ENCODE measurements at regions not wholly inside any gene's neighbourhood (a gene's known extent, or its start where the extent isn't known, plus 50 kb on each side); places are given as distances from the start of the nearest gene placed in this dataset.

- no peak overlapping the region for H3K4me3 ChIP-seq (ENCODE audit: low read depth, low read length)
- no peak for DNase-seq (ENCODE audit: low read depth)
- no peak for TF ChIP-seq CTCF (IDR thresholded peaks at IDR 0.05; ENCODE audit: control insufficient read depth, extremely low read depth, insufficient read depth)
Measured at GRCh38 chr3:104298662-104299061, 1068.0 kb upstream of the ALCAM start.

GRCh38 chr3:104316118-104316517 is 1050.6 kb upstream of the ALCAM start:
- DNase-seq (ENCODE audit: low read depth) = no peak
- no peak for TF ChIP-seq CTCF (IDR thresholded peaks at IDR 0.05; ENCODE audit: control insufficient read depth, extremely low read depth, insufficient read depth)
- no peak overlapping the region for H3K4me3 ChIP-seq (ENCODE audit: low read depth, low read length)

- TF ChIP-seq CTCF (IDR thresholded peaks at IDR 0.05; ENCODE audit: control insufficient read depth, extremely low read depth, insufficient read depth) = no peak
- no peak for DNase-seq (ENCODE audit: low read depth)
- H3K4me3 ChIP-seq (ENCODE audit: low read depth, low read length) = no peak overlapping the region
Measured at GRCh38 chr3:104323226-104323625, 1043.5 kb upstream of the ALCAM start.

- DNase-seq (ENCODE audit: low read depth) = no peak
- no peak for TF ChIP-seq CTCF (IDR thresholded peaks at IDR 0.05; ENCODE audit: control insufficient read depth, extremely low read depth, insufficient read depth)
- no peak overlapping the region for H3K4me3 ChIP-seq (ENCODE audit: low read depth, low read length)
Measured at GRCh38 chr3:104347291-104347690, 1019.4 kb upstream of the ALCAM start.

GRCh38 chr3:104349836-104350235 is 1016.9 kb upstream of the ALCAM start:
- no peak for TF ChIP-seq CTCF (IDR thresholded peaks at IDR 0.05; ENCODE audit: control insufficient read depth, extremely low read depth, insufficient read depth)
- no peak for DNase-seq (ENCODE audit: low read depth)
- no peak overlapping the region for H3K4me3 ChIP-seq (ENCODE audit: low read depth, low read length)

GRCh38 chr3:104353951-104354350 is 1012.8 kb upstream of the ALCAM start:
- DNase-seq (ENCODE audit: low read depth) = no peak
- no peak for TF ChIP-seq CTCF (IDR thresholded peaks at IDR 0.05; ENCODE audit: control insufficient read depth, extremely low read depth, insufficient read depth)
- H3K4me3 ChIP-seq (ENCODE audit: low read depth, low read length) = no peak overlapping the region

GRCh38 chr3:104359546-104359945 is 1007.2 kb upstream of the ALCAM start:
- no peak overlapping the region for H3K4me3 ChIP-seq (ENCODE audit: low read depth, low read length)
- no peak for TF ChIP-seq CTCF (IDR thresholded peaks at IDR 0.05; ENCODE audit: control insufficient read depth, extremely low read depth, insufficient read depth)
- no peak for DNase-seq (ENCODE audit: low read depth)
